ENCODE measurements at regions not wholly inside any gene's neighbourhood (a gene's known extent, or its start where the extent isn't known, plus 50 kb on each side); places are given as distances from the start of the nearest gene placed in this dataset.
"Not testable (repeated sequence)": the region's sequence is repeated elsewhere in the genome, so short reads cannot be mapped to it uniquely, and the experiment has no call there.

DNA sequence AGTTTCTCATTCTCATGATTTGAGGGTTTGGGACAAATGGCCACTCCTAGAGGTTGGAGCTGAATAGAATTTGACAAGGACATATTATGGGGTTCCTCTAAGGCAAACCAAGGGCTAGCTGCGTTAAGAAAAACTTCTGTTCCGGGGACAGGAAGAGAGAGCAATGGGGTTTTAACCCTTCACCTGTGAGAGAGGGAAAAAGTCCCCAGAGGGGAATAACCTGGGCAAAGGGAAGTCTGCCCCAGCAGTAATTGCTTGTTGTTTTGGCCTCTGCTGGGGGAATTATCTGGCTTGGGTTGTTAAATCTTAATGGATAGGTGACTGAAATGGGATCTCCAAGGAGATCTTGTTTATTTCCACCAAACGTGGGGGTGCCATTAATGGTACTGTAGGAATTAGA lies 110.1 kb upstream of the MOCS2 start:
- DNase-seq = no peak

DNA sequence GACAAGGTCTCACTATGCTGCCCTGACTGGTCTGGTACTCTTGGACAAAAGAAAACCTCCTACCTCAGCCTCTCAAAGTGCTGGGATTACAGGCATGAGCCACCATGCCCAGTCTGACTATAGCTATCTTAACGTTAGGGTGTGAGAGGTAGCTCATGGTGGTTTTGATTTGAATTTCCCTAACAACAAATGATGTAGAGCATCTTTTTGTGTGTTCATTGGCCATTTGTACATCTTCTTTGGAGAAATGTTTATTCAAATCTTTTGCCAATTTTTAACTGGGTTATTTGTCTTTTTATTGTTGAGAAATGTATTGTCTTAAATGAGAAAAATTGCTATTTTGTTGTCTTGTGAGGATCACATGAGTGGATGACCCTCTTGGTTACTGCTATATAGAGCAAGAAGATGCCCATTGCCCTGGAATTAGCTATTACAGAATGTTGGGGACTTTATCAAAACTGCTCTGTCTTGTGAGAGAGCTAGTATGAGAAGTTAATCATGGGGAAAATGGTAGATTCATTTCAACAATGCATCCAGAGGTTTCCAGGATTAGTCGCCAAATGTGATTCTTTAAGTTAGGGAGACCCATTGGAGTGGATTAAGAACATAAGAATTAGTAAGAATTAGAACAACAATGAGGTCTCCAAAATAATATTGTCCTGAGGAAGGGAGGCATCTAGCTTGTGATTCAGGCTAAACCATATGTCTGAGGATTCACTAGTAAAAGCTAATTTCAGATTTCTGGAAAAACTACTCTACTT lies 124.3 kb upstream of the MOCS2 start:
- DNase-seq = no peak

- DNase-seq = no peak
Observed at GRCh38 chr5:53236683-53237082, 127.1 kb upstream of the MOCS2 start.

DNA sequence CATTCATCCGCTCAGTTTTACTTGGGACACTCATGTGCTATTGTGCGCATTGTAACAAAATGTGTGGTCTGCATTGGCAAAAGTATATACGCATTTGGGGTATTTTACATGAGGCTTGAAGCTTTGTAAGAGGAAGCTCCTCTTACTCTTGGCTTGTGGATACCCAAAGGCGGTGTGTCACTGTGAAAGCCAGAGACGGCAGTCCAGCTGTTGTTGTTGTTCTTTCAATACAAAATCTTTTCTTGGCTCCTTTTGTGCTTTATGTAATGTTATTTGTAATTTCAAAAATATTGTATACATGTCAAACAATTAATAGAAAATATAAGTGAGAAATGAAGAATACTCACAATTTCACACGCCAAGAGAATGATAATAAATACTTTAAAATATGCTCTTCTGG lies 128.3 kb upstream of the MOCS2 start:
- no peak for DNase-seq

DNA sequence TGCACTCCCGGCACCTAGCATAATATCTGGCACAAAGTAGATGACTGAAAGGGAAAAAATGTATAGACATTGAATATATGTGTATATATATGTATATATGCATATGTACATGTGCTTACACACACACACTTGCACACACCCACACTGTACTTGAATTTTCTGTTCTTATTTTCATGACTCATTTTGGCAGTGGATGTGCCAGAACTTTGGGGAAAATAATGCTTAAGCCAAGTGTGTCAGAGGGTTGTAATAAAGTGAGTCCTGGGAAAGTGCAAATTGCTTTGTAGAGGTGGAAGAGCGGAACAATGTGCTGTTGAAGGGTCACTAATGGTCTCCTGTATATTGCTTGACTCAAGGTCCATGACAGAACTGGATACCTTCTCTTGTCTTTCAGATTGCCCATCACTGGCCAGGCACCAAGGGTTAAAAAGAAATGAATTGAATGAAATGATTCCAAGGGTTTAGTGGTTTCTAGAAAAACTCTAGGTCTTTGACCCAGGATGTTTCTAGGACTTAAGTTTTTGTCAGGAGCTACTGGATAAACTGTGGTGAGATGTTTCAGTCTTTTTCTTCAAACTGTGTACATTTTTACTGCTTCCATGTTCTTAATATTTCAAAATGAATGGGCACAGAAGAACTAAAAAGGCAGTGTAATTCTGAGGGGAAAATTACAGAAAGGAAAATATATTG lies 129.9 kb upstream of the MOCS2 start:
- DNase-seq = no peak

DNA sequence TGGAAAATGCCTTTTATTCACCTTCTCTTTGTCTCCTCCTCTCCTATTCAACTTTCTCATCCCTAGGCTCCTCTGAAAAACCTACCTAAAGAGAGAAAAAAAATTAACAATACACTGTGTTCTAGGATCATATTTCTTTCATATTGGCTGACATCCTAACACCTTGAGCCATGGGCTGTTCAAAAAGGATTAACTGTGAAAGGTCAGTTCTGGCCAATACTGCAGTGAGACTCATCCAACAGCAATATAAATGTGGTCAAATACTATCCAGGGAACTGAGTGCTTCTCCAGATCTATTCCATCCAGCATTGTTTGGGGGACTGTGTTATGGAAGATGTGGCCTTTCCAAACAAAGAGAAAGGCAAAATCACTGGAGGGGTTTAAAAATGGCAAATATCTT lies 131.1 kb upstream of the MOCS2 start:
- no peak for DNase-seq

DNA sequence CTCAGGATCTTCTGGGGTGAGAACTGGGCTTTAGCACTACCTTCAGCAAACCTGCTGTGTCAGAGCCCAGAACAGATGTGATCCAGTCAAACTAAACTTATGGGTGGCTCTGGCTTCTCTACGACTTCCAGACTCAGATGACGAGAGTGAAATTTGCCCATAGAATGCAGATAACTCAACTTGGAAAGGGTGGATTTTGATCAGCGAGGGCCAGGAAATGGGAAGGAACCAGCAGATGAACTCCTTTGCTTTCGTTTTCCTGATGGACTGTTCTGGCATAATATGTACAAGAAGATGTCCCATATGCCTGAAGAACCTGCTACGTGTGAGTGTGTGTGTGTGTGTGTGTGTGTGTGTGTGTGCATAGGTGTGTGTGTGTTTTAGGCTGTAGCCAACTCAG lies 132.0 kb upstream of the MOCS2 start:
- no peak for DNase-seq

- no peak for DNase-seq
Observed at GRCh38 chr5:53243403-53243802, 133.8 kb upstream of the MOCS2 start.

DNA sequence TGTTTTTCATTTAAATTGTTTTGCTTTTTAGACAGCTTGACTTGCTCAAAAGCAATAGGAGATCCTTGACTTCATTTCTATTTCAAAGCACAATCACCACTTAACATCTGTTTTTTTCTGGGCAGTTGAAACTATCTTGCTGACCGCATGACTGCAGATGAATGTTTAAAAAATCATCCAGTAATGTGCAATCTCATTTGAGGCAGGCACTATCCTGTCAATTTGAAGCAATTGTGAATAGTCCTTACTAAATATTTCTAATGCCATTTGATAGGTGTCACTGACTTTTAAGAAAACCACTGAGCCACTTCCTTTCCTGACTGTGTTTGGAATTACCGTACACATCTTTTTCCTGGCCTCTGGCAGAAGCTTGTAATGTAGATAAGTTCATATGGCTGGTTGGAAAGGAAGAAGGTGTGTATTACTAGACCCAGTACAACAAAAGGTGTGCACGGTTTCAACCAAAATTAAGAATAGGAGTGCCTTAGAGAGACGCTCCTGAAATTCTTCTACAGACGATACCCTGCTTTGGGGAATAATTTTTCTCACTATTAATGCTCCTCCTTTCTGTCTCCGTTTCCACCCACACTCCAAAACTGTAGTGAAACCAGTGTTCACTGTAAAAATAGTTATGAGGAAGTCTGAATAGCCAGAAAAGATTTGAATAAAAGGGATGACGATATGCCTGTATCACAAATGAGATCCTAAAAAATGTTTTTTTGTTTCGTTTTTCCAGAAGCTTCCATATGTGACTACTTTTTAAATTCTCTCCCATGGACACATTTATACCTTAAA lies 136.7 kb upstream of the MOCS2 start:
- no peak for DNase-seq

GRCh38 chr5:53249529-53250200 lies 140.1 kb upstream of the MOCS2 start:
- no peak for DNase-seq

- DNase-seq = no peak
Observed at GRCh38 chr5:53250201-53250550, 140.6 kb upstream of the MOCS2 start.

GRCh38 chr5:53253421-53253871 lies 143.9 kb upstream of the MOCS2 start:
- DNase-seq = no peak

DNA sequence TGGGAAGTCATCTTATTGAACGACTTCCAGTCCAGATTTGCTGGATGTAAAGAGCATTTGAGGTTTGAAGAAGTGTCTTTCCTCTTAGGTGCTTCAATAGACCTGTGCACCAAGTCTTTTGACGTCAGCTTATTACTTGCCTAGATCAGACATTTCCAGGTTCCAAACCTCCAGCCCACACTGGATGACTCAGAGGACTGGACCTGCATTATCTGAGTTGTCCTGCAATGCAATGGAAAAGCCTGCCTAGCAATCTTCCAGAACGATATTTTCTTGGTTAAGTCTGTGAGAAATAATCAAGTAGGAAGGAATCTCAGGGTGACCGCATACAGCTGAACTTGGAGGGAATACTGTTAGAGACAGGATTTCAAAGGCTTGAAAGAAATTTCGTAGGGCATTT lies 147.2 kb upstream of the MOCS2 start:
- no peak for DNase-seq

DNA sequence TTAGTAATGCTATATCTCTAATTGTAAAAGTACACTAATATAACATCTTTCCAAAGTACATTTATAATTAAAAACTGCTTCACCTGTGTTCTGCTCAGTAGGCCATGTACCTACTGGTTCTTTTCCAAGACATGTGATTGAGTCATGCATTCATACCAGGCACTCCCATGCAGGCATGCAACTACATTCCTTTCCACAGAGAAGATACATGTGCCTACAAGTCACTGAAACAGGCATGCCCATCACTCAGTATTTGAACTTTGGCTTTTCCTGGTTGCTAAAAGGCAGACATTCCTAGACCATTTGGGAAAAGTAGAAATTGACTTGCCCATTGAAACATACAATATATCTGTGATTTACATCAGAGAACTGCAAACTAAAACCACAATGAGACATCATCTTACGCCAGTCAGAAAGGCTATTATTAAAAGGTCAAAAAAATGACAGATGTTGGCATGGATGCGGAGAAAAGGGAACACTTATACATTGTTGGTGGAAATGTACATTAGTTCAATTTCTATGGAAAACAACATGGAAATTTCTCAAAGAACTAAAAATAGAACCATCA lies 148.3 kb upstream of the MOCS2 start:
- no peak for DNase-seq

DNA sequence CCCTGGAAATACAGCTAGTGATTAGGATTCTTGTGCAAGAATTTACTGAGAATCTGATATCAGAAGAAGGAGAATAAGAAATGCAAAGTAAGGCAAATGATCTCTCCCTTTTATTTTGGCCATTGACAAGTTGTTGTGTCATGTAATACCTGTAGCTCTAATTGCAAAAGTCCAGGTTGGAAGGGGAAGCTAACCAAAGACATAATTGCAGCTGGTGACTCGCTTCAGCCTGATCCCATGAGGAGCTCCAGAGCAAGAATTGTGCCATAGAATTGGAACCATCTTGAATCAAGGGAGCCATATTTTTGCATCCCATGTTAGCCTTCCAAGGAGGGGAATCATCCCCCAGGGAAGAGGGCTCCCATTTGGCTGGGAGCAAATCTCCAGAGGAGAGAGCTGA lies 149.6 kb upstream of the MOCS2 start:
- DNase-seq = no peak

- no peak for DNase-seq
Observed at GRCh38 chr5:53260446-53260845, 150.9 kb upstream of the MOCS2 start.

- DNase-seq = no peak
Observed at GRCh38 chr5:53261245-53261644, 151.7 kb upstream of the MOCS2 start.

DNA sequence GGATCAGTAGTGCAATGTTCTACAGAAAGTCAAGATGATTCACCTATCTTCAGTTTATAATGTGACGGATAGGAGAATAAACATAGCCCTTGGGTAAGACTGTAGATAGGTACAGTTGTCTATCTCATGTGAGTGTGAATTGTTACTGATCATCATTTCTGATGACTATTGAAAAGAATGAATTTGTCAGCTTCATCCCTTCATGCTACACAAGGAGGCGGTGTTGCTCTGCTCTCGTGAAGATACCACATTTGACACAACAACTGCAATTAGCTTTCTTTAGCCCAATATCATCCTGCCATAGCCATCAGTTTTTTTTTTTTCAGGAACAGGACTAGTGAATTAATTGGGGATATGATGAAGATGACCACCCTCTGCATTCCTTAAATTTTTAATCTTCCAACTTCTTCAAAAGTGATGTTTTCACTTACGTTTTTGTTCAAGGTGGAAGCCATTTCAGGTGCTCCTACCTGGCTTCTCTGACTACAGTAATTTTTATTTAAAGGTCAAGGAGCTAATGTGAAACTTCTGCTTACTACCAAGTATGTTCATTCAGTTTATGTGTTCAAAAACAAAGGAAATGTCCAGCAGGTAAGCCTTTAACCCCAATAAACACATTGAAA lies 152.9 kb upstream of the MOCS2 start:
- peak; percentile 7 to 23 for DNase-seq

DNA sequence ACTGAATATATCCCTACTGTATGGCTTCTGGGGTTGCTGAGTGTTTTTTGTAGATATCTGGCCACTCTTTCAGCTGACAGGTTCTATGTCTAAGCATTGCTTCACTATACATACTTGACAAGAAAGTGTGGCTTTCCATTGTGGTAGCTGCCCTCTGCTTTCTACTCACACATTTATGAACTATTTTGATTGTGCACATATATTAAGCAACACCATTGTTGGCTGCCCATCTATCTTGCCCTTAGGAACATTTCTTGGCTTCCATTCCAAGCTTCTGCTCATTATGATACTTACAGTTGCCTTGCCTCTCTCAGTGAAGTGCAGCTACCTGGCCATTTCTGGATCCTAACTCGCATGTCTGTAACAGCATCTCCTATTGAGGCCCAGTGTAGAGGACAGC lies 153.6 kb upstream of the MOCS2 start:
- no peak for DNase-seq

GRCh38 chr5:53265043-53265442 lies 155.5 kb upstream of the MOCS2 start:
- no peak for DNase-seq

- DNase-seq = not testable (repeated sequence)
Observed at GRCh38 chr5:53268241-53268640, 158.7 kb upstream of the MOCS2 start.

DNA sequence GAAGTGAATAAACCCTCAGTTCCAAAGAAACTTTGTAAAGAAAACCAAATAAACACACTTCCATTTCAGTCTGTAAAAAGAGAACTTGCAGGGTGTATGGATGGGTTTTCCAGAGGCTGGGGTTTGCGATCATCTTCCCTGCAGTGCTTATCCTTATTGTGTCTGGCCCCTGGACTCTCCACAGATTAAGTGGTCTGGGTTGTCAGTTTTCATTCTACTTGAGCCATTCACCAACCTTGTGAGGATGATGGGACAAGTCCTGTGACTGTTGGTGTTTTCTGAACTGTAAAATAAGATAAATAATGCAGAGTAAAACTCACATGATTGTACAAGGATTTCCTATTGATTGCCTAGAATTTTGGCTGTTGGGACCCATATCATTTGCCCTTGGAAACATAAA lies 166.1 kb upstream of the MOCS2 start:
- no peak for DNase-seq

- DNase-seq = no peak
Observed at GRCh38 chr5:53276825-53277224, 167.3 kb upstream of the MOCS2 start.

Data from AML-193 (cell line).